ENCODE measurements at regions not wholly inside any gene's neighbourhood (a gene's known extent, or its start where the extent isn't known, plus 50 kb on each side); places are given as distances from the start of the nearest gene placed in this dataset.
A peak's percentile ranks its signal among the peaks of the same experiment; 100 is the strongest.

DNA sequence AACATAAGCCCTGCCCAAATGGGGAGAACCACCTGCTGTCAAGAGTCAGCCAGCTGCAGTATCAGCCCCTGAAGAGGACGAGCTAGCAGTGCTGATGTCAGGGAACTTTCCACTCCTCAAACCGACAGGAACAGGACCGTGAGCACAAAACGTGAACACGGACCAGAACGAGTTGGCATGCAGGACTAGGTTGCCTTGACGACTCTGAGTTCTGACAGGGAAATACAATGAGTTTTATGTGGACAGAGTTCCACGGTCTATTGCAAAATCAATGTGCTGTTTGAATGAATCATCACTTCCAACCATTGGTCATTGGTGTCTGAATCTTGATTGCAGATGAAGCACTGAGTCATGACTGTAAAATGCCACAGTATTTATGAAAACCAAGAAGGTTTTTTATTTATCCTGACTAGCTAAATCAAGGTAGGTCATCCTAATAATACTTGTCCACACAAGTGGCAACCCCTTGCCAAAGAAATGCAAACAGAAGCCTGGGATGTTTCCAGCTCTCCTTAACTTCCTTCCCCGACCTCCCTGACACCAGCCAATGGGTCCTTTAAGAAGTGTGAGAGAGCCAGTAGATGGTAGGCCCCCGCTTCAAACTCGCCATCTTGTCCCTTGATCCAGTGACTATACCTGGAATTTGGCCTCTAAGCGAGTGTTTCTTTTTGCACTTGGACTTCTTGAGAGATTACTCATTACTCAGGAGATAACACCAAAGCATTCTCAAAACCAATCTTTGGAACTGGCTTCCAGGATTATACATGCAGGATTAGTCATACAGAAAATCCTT, 119.6 kb downstream of the ASB7 start:
- Histone ChIP-seq H3K27ac (peak overlapping the region; percentile 85), H3K36me3 (no peaks in the 10 kb centered on the region), H3K27me3 (no peaks in the 10 kb centered on the region), H3K9me3 (no peaks in the 10 kb centered on the region), H3K4me3 (no peak overlapping the region), H3K4me1 (peaks cover 50% of the 10 kb centered on the region)
- TF ChIP-seq, protein P1, sequence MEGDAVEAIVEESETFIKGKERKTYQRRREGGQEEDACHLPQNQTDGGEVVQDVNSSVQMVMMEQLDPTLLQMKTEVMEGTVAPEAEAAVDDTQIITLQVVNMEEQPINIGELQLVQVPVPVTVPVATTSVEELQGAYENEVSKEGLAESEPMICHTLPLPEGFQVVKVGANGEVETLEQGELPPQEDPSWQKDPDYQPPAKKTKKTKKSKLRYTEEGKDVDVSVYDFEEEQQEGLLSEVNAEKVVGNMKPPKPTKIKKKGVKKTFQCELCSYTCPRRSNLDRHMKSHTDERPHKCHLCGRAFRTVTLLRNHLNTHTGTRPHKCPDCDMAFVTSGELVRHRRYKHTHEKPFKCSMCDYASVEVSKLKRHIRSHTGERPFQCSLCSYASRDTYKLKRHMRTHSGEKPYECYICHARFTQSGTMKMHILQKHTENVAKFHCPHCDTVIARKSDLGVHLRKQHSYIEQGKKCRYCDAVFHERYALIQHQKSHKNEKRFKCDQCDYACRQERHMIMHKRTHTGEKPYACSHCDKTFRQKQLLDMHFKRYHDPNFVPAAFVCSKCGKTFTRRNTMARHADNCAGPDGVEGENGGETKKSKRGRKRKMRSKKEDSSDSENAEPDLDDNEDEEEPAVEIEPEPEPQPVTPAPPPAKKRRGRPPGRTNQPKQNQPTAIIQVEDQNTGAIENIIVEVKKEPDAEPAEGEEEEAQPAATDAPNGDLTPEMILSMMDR (IDR thresholded peaks at IDR 0.05): no peak
- TF ChIP-seq POLR2A (IDR thresholded peaks at IDR 0.05) (no peak), POLR2AphosphoS5 (IDR thresholded peaks at IDR 0.05; ENCODE audit: insufficient read depth in 1 of 2, low read depth in 1 of 2) (peak; percentile 71 to 83)
- DNase-seq (ENCODE audit: extremely low spot score in 2 of 2): peak; percentile 93 to 99
- intact Hi-C loops (cut with DNase I): loop anchor here (1.0 kb wide), 1 partner anchor 25 kb away; no protein-coding TSS in a partner anchor

DNA sequence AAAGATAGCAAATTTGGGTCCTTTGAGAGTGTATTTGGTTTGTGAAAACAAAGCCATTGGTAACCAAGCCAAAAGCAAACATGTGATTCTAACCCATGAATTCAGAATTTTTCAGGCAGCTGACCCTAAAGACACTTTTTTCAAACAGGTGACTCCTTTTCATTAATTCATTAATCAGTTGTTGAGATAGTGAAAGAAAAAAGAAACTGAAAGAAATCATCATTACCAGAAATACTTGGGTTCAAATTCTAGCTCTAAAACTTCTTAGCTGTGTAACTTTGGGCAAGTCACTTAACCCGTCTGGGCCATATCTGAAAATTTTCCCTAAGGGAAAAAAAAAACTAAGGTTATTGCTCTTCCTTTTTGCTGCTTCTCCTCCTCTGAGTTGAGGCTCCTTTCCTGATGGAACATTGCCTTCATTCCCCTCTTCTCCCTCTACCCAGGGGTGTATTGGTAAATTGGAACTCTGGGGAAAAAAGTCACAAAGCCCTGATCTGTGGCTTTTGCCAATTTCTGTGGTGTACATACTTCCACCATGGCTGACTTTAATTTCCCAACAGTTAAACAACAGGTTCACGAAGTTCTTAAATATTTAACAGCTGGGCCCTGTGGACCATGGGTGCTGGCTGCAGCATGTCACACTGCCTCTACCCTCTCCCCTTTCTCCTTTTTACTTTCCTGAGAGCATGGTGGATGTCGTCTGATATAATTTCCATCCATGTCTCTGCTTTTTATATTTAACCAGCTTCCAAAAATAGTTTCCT, 120.3 kb downstream of the ASB7 start:
- intact Hi-C loops (cut with DNase I): loop anchor here (1.0 kb wide), 1 partner anchor 25 kb away; no protein-coding TSS in a partner anchor
- H3K4me1 ChIP-seq: peaks cover 50% of the 10 kb centered on the region

DNA sequence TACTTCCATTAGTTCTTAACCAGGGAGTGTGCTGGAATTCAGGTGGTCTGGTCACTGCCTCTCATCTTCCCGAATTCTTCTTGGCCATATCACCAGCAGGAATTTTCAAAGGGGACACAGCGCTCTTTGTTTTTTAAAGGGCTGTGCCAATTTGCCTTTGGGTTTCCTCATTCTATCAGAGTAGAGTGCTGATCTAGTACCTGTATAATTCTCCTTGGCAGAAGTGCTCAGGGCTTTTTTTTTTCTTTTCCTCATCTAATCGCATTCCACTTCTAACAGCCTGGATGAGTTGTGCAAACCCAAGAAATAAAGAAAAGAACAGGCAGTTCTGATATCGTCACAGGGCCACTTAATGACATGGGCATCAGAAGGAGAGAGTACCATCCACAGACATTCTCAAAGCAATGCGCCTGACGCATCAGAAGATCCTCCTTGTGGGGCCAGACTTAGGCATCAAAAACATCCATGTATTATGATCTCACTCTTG, 121.0 kb downstream of the ASB7 start:
- no peaks in the 10 kb centered on the region for H3K27me3 ChIP-seq
- H3K36me3 ChIP-seq: no peaks in the 10 kb centered on the region
- peak in 1 of 2 donors; percentile 28 for TF ChIP-seq POLR2AphosphoS5 (IDR thresholded peaks at IDR 0.05; ENCODE audit: insufficient read depth in 1 of 2, low read depth in 1 of 2)
- TF ChIP-seq, protein P1 (IDR thresholded peaks at IDR 0.05): no peak
- no peak overlapping the region for H3K4me3 ChIP-seq
- H3K27ac ChIP-seq: peak overlapping the region; percentile 85
- no peaks in the 10 kb centered on the region for H3K9me3 ChIP-seq
- peaks cover 50% of the 10 kb centered on the region for H3K4me1 ChIP-seq
- DNase-seq (ENCODE audit: extremely low spot score in 2 of 2): peak in 1 of 2 donors; percentile 67
- intact Hi-C loops (cut with DNase I): no loop called here

More for the DNA sequence above, 120.3 kb downstream of the ASB7 start:
- peak; percentile 43 to 78 for DNase-seq (ENCODE audit: extremely low spot score in 2 of 2)
- H3K9me3 ChIP-seq: no peaks in the 10 kb centered on the region
- no peak overlapping the region for H3K4me3 ChIP-seq
- no peak for TF ChIP-seq POLR2A (IDR thresholded peaks at IDR 0.05)
- TF ChIP-seq, protein P1 (IDR thresholded peaks at IDR 0.05): no peak
- TF ChIP-seq POLR2AphosphoS5 (IDR thresholded peaks at IDR 0.05; ENCODE audit: insufficient read depth in 1 of 2, low read depth in 1 of 2): no peak
- no peaks in the 10 kb centered on the region for H3K36me3 ChIP-seq
- no peaks in the 10 kb centered on the region for H3K27me3 ChIP-seq
- H3K27ac ChIP-seq: peak overlapping the region; percentile 85

DNA sequence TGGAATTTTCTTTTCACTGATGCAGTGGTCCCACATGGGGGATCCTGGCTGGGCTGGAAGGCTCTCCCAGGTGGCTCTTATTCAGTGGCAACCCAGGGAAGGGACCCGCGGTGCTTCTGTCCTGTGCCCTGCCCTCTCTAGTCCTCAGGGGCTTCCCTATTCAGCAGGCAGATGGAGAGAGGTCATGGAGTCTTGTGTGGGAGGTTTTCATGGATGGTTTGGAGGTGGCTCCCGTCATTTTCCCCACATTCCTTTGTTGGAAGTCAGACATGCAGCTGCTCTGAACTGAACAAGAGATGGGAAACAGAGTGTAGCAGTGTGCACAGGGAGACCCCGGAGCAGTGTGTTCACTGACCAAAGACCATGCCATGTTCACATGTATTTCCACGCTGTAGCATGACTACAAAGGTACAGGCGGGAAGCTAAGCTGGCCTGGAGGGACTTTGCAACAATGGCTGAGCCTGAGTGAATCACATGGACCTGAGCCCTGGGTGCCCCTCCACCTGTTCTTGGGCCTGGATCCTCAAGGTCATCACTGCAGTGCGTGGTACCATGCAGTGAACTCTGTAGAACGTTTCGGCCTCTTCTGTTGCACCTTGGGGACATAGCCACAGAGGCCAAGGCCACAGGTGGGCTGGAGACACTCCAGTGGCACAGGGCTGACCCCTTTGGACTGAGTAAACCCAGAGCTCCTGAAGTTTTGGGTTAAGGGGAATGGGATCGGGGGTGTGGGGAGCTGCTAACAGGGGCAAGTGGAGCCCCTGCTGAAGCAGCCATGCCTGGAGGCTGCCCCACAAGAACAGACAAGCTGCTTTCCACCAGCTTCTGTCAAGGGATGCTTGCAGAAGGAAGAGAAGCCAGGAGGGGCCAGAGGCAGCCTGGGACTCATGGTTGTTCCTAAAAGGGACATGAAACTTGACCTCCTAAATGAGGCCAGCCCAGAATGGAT, 123.0 kb downstream of the ASB7 start:
- Histone ChIP-seq H3K4me1 (peaks cover 48% of the 10 kb centered on the region), H3K9me3 (no peaks in the 10 kb centered on the region), H3K27me3 (no peaks in the 10 kb centered on the region), H3K27ac (peak overlapping the region; percentile 68), H3K4me3 (no peak overlapping the region), H3K36me3 (no peaks in the 10 kb centered on the region)
- DNase-seq (ENCODE audit: extremely low spot score in 2 of 2): peak; percentile 64 to 89
- TF ChIP-seq POLR2A (IDR thresholded peaks at IDR 0.05): no peak
- TF ChIP-seq, protein P1 (IDR thresholded peaks at IDR 0.05): no peak
- TF ChIP-seq POLR2AphosphoS5 (IDR thresholded peaks at IDR 0.05; ENCODE audit: insufficient read depth in 1 of 2, low read depth in 1 of 2): peak in 1 of 2 donors; percentile 37
- intact Hi-C loops (cut with DNase I): no loop called here

Data from vagina (tissue), 2 donors.